Keratinocyte (primary cell): ENCODE measurements at regions not wholly inside any gene's neighbourhood (a gene's known extent, or its start where the extent isn't known, plus 50 kb on each side); places are given as distances from the start of the nearest gene placed in this dataset.

Experiments used
- DNase-seq: peaks from one replicate; pipeline ENCODE4 v3.0.0-alpha.2; 2011; ENCODE audit warnings: low read depth, missing footprints, low spot score
- FAIRE-seq: peaks from 2 replicates; lab custom pipeline; 2011; peaks lifted over from hg19 to GRCh38; lab: Jason Lieb, UNC
- H2AFZ ChIP-seq: 2 replicates; pipeline ENCODE4 v1.6.0; 2012; ENCODE audit warnings: low read length, control low read depth, inconsistent platforms; ENCODE audit not compliant: control insufficient read depth
- H3K27ac ChIP-seq: 2 replicates; pipeline ENCODE4 v1.5.1; 2011; ENCODE audit warnings: low read length; ENCODE audit not compliant: control insufficient read depth, insufficient read depth
- H3K27me3 ChIP-seq: 3 replicates; pipeline ENCODE4 v1.6.0; 2011; ENCODE audit warnings: low read length; ENCODE audit not compliant: control insufficient read depth, insufficient read depth; ENCODE audit errors: extremely low read depth
- H3K36me3 ChIP-seq, 2 experiments: 2 replicates in 1 of 2; 3 replicates in 1 of 2; pipeline ENCODE4 v1.5.1; 2011; ENCODE audit warnings: low read length in 2 of 2, mild to moderate bottlenecking in 1 of 2; ENCODE audit not compliant: control insufficient read depth in 2 of 2, insufficient read depth in 2 of 2; ENCODE audit errors: extremely low read depth in 1 of 2
- H3K4me1 ChIP-seq: 3 replicates; pipeline ENCODE4 v1.5.1; 2011; ENCODE audit warnings: low read length; ENCODE audit not compliant: control insufficient read depth, insufficient read depth; ENCODE audit errors: extremely low read depth
- H3K4me2 ChIP-seq: 3 replicates; pipeline ENCODE4 v1.6.0; 2011; ENCODE audit warnings: low read depth, low read length; ENCODE audit not compliant: control insufficient read depth, insufficient read depth; ENCODE audit errors: extremely low read depth
- H3K4me3 ChIP-seq, 3 experiments: fragments of 200-600 bp in 1 of 3; sonication (generic) in 1 of 3; 2 replicates in 2 of 3; 3 replicates in 1 of 3; pipeline ENCODE4 v1.5.1; 2011 to 2016; ENCODE audit warnings: low read length in 3 of 3, mild to moderate bottlenecking in 3 of 3, control low read depth in 2 of 3, inconsistent platforms in 1 of 3, low read depth in 1 of 3, mixed read lengths in 1 of 3, mixed run types in 1 of 3, moderate library complexity in 1 of 3; ENCODE audit not compliant: control insufficient read depth in 2 of 3, insufficient read depth in 2 of 3; ENCODE audit errors: extremely low read depth in 1 of 3
- H3K79me2 ChIP-seq: 2 replicates; pipeline ENCODE4 v1.6.0; 2012; ENCODE audit warnings: low read length; ENCODE audit not compliant: control insufficient read depth, insufficient read depth
- H3K9ac ChIP-seq: 3 replicates; pipeline ENCODE4 v1.6.0; 2011; ENCODE audit warnings: low read length; ENCODE audit not compliant: control insufficient read depth, insufficient read depth; ENCODE audit errors: extremely low read depth
- H3K9me1 ChIP-seq: 3 replicates; pipeline ENCODE4 v1.6.0; 2011; ENCODE audit warnings: low read length; ENCODE audit not compliant: control insufficient read depth, insufficient read depth; ENCODE audit errors: extremely low read depth
- H3K9me3 ChIP-seq: 2 replicates; pipeline ENCODE4 v1.5.1; 2012; ENCODE audit warnings: low read depth, low read length; ENCODE audit not compliant: control insufficient read depth
- H4K20me1 ChIP-seq: 3 replicates; pipeline ENCODE4 v1.6.0; 2011; ENCODE audit warnings: low read length; ENCODE audit not compliant: control insufficient read depth, insufficient read depth; ENCODE audit errors: extremely low read depth
- EZH2 ChIP-seq: IDR thresholded peaks from one replicate; pipeline ENCODE4 v1.6.1; 2012; ENCODE audit warnings: inconsistent platforms, mild to moderate bottlenecking, low read length, moderate library complexity
- dilution Hi-C: fragments of 300-500 bp; cut with MboI; formaldehyde crosslinking; loops from one replicate; pipeline ENCODE4 v1.7.0; 2020; ENCODE audit warnings: low sequenced_read_pairs; ENCODE audit not compliant: extremely low pct_ligation_motif_present
- TF ChIP-seq, protein P1 (sequence below), 3 experiments: IDR thresholded peaks in 1 of 3; conservative IDR thresholded peaks in 1 of 3; optimal IDR thresholded peaks in 1 of 3; 2 replicates in 2 of 3; 3 replicates in 1 of 3; pipeline versions ENCODE3 to v1.5.1; 2011; ENCODE audit warnings: low read length in 3 of 3, mild to moderate bottlenecking in 3 of 3, moderate library complexity in 2 of 3, control low read depth in 1 of 3, inconsistent platforms in 1 of 3; ENCODE audit not compliant: insufficient read depth in 2 of 3; ENCODE audit errors: extremely low read depth in 1 of 3

DNA sequence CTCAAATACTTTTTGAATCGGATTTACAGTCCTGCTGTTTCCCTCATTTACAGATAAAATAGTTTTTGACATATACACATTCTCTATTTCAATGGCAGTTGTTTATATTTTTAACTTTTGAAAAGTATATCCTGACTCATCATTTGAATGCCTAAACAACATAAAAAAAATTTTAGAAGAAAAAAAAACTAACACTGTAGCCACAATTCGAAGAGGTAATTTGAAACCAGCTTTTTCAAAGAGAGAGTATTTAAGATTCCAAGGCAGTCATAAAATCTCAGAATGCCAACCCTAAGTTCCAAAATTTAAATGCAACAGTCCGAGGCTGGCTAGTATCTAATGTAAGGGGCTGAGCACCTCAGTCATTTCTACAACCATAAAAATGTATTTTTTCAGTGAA is 626.8 kb downstream of the DNAH5 start:
- Histone ChIP-seq H3K36me3 (no peaks in the 10 kb centered on the region), H3K79me2 (no peaks in the 10 kb centered on the region), H3K4me3 (no peak overlapping the region), H4K20me1 (no peaks in the 10 kb centered on the region), H2AFZ (no peak overlapping the region), H3K4me1 (no peaks in the 10 kb centered on the region), H3K9me1 (no peaks in the 10 kb centered on the region), H3K9me3 (no peaks in the 10 kb centered on the region), H3K4me2 (no peak overlapping the region), H3K27me3 (no peaks in the 10 kb centered on the region), H3K9ac (no peak overlapping the region), H3K27ac (no peak overlapping the region)
- no peak for DNase-seq
- TF ChIP-seq, protein P1, sequence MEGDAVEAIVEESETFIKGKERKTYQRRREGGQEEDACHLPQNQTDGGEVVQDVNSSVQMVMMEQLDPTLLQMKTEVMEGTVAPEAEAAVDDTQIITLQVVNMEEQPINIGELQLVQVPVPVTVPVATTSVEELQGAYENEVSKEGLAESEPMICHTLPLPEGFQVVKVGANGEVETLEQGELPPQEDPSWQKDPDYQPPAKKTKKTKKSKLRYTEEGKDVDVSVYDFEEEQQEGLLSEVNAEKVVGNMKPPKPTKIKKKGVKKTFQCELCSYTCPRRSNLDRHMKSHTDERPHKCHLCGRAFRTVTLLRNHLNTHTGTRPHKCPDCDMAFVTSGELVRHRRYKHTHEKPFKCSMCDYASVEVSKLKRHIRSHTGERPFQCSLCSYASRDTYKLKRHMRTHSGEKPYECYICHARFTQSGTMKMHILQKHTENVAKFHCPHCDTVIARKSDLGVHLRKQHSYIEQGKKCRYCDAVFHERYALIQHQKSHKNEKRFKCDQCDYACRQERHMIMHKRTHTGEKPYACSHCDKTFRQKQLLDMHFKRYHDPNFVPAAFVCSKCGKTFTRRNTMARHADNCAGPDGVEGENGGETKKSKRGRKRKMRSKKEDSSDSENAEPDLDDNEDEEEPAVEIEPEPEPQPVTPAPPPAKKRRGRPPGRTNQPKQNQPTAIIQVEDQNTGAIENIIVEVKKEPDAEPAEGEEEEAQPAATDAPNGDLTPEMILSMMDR (optimal IDR thresholded peaks at IDR 0.05 in 1 of 3, IDR thresholded peaks at IDR 0.05 in 1 of 3, conservative IDR thresholded peaks at IDR 0.05 in 1 of 3; ENCODE audit: extremely low read depth in 1 of 3, insufficient read depth in 2 of 3, low read length in 3 of 3): no peak
- TF ChIP-seq EZH2: no peak
- dilution Hi-C loops: no loop called here
- no peak for FAIRE-seq

DNA sequence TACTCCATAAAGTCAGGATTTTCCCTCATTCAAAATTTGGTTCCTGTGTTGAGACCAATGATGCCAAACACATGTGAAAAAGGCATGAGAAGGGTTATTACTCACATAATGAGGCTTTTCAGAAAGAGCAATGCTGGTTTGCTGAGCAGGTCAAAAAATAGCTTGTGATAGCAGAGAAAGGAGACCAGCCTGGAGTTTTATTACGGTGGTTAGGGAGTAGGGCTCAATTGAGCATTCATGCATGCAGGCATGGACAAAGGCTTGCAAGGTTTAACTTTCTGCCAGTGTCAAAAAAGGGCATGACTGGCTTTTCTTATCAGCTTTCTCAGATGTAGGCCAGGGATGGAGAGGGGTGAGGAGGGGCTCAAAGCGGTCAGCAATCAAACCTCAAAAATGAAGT is 628.3 kb downstream of the DNAH5 start:
- H2AFZ ChIP-seq: no peak overlapping the region
- H4K20me1 ChIP-seq: no peaks in the 10 kb centered on the region
- no peak overlapping the region for H3K9ac ChIP-seq
- FAIRE-seq (no peak), DNase-seq (no peak)
- H3K36me3 ChIP-seq: no peaks in the 10 kb centered on the region
- no peak for TF ChIP-seq EZH2
- TF ChIP-seq, protein P1 (optimal IDR thresholded peaks at IDR 0.05 in 1 of 3, IDR thresholded peaks at IDR 0.05 in 1 of 3, conservative IDR thresholded peaks at IDR 0.05 in 1 of 3; ENCODE audit: extremely low read depth in 1 of 3, insufficient read depth in 2 of 3, low read length in 3 of 3): no peak
- no peaks in the 10 kb centered on the region for H3K9me3 ChIP-seq
- no peak overlapping the region for H3K4me2 ChIP-seq
- H3K9me1 ChIP-seq: no peaks in the 10 kb centered on the region
- dilution Hi-C loops: no loop called here
- H3K4me3 ChIP-seq: no peak overlapping the region
- no peaks in the 10 kb centered on the region for H3K4me1 ChIP-seq
- H3K27ac ChIP-seq: no peak overlapping the region
- no peaks in the 10 kb centered on the region for H3K79me2 ChIP-seq
- no peaks in the 10 kb centered on the region for H3K27me3 ChIP-seq
